Caco-2 (cell line): ENCODE measurements at regions not wholly inside any gene's neighbourhood (a gene's known extent, or its start where the extent isn't known, plus 50 kb on each side); places are given as distances from the start of the nearest gene placed in this dataset.

Experiments
- BruUV-seq: library from RNA; stranded (reverse); fragments of 400-500 nt; replicated peaks from 2 replicates; lab custom pipeline; 2021; lab: Mats Ljungman, UMichigan
- CTCF ChIA-PET: fragments of 300-600 bp; sonication (Branson Sonifier 250); formaldehyde crosslinking; loops from one replicate; lab custom pipeline; 2022; ENCODE audit warnings: antibody characterized with exemption; lab: Charles Lee
- POLR2A ChIA-PET: fragments of 300-600 bp; sonication (Branson Sonifier 250); formaldehyde crosslinking; loops from one replicate; lab custom pipeline; 2022; ENCODE audit warnings: antibody characterized with exemption; lab: Charles Lee
- DNase-seq, 2 experiments: peaks; one replicate each; pipeline versions ENCODE4 v3.0.0 to v3.0.0-alpha.2; 2020 to 2022
- H3K27me3 ChIP-seq: replicated peaks from 2 replicates; pipeline ENCODE4 v1.6.0; 2011; ENCODE audit warnings: low read length; ENCODE audit not compliant: control insufficient read depth, insufficient read depth
- H3K36me3 ChIP-seq: 2 replicates; pipeline ENCODE4 v1.5.1; 2011; ENCODE audit warnings: low read length; ENCODE audit not compliant: control insufficient read depth, insufficient read depth
- H3K4me1 ChIP-seq: fragments of 250-450 bp; sonication (Bioruptor Pico); 2 replicates; pipeline ENCODE4 v1.5.1; 2020; ENCODE audit warnings: mild to moderate bottlenecking
- H3K4me3 ChIP-seq: 2 replicates; pipeline ENCODE4 v1.5.1; 2011; ENCODE audit warnings: low read depth, mild to moderate bottlenecking, control low read depth, low read length
- H3K9me3 ChIP-seq: fragments of 250-450 bp; sonication (Bioruptor Pico); 2 replicates; pipeline ENCODE4 v1.5.1; 2020; ENCODE audit warnings: mild to moderate bottlenecking, moderate library complexity
- H3K27ac Mint-ChIP-seq: one replicate; pipeline ENCODE4 v1.8.0; 2022; ENCODE audit warnings: mixed read lengths; ENCODE audit not compliant: unreplicated experiment
- H3K27me3 Mint-ChIP-seq: one replicate; pipeline ENCODE4 v1.8.0; 2022; ENCODE audit warnings: mixed read lengths; ENCODE audit not compliant: insufficient read depth, unreplicated experiment
- H3K36me3 Mint-ChIP-seq: one replicate; pipeline ENCODE4 v1.8.0; 2022; ENCODE audit warnings: mild to moderate bottlenecking, mixed read lengths; ENCODE audit not compliant: insufficient read depth, unreplicated experiment
- H3K4me1 Mint-ChIP-seq: one replicate; pipeline ENCODE4 v1.8.0; 2022; ENCODE audit warnings: low read depth, mixed read lengths; ENCODE audit not compliant: unreplicated experiment
- H3K4me3 Mint-ChIP-seq: one replicate; pipeline ENCODE4 v1.8.0; 2022; ENCODE audit warnings: mild to moderate bottlenecking, moderate library complexity, mixed read lengths; ENCODE audit not compliant: unreplicated experiment
- H3K9me3 Mint-ChIP-seq: one replicate; pipeline ENCODE4 v1.8.0; 2022; ENCODE audit warnings: mixed read lengths; ENCODE audit not compliant: unreplicated experiment
- CTCF ChIP-seq, 2 experiments: fragments of 200-600 bp in 1 of 2; IDR thresholded peaks; 1 replicate in 1 of 2; 2 replicates in 1 of 2; pipeline versions ENCODE4 v1.5.1 to v1.8.0; 2011 to 2022; ENCODE audit warnings: antibody characterized with exemption in 1 of 2, control low read depth in 1 of 2, inconsistent platforms in 1 of 2, low read depth in 1 of 2, low read length in 1 of 2, mild to moderate bottlenecking in 1 of 2, moderate library complexity in 1 of 2; ENCODE audit not compliant: insufficient read depth in 1 of 2, severe bottlenecking in 1 of 2, unreplicated experiment in 1 of 2
- intact Hi-C: fragments of 100-400 bp; cut with micrococcal nuclease; formaldehyde crosslinking; loops from one replicate; pipeline ENCODE4 v1.10.0; 2022; ENCODE audit not compliant: unreplicated experiment

GRCh38 chr14:30290001-30290400, 269.0 kb upstream of the G2E3 start:
- Mint-ChIP-seq H3K9me3 (no peaks in the 10 kb centered on the region), H3K4me3 (no peak overlapping the region), H3K36me3 (no peaks in the 10 kb centered on the region), H3K4me1 (no peaks in the 10 kb centered on the region), H3K27me3 (no peaks in the 10 kb centered on the region), H3K27ac (no peak overlapping the region)
- Histone ChIP-seq H3K4me3 (no peak overlapping the region), H3K27me3 (no peaks in the 10 kb centered on the region), H3K9me3 (no peaks in the 10 kb centered on the region), H3K36me3 (no peaks in the 10 kb centered on the region), H3K4me1 (no peaks in the 10 kb centered on the region)
- intact Hi-C loops, result loop anchor here (5.0 kb wide), 1 partner anchor 142 kb away; no protein-coding TSS in a partner anchor
- CTCF ChIA-PET, result no interaction called here
- BruUV-seq, result no TSS peak
- POLR2A ChIA-PET, result no interaction called here
- no peak for DNase-seq
- TF ChIP-seq CTCF (IDR thresholded peaks at IDR 0.05; ENCODE audit: insufficient read depth in 1 of 2, low read depth in 1 of 2, low read length in 1 of 2, severe bottlenecking in 1 of 2, unreplicated experiment in 1 of 2), result no peak

- Histone ChIP-seq H3K4me1 (no peaks in the 10 kb centered on the region), H3K27me3 (no peaks in the 10 kb centered on the region), H3K9me3 (no peaks in the 10 kb centered on the region), H3K36me3 (no peaks in the 10 kb centered on the region), H3K4me3 (no peak overlapping the region)
- Mint-ChIP-seq H3K4me3 (no peak overlapping the region), H3K4me1 (no peaks in the 10 kb centered on the region), H3K27ac (no peak overlapping the region), H3K9me3 (no peaks in the 10 kb centered on the region), H3K27me3 (no peaks in the 10 kb centered on the region), H3K36me3 (no peaks in the 10 kb centered on the region)
- ChIA-PET POLR2A (no interaction called here), CTCF (no interaction called here)
- no TSS peak for BruUV-seq
- TF ChIP-seq CTCF (IDR thresholded peaks at IDR 0.05; ENCODE audit: insufficient read depth in 1 of 2, low read depth in 1 of 2, low read length in 1 of 2, severe bottlenecking in 1 of 2, unreplicated experiment in 1 of 2), result no peak
- DNase-seq, result no peak
- intact Hi-C loops, result loop anchor here (5.0 kb wide), 1 partner anchor 141 kb away; no protein-coding TSS in a partner anchor
These were observed 267.7 kb upstream of the G2E3 start for GRCh38 chr14:30291216-30291615.

GRCh38 chr14:30292541-30292940, 266.4 kb upstream of the G2E3 start:
- H3K9me3 ChIP-seq, result no peaks in the 10 kb centered on the region
- H3K27me3 ChIP-seq, result no peaks in the 10 kb centered on the region
- CTCF ChIA-PET, result no interaction called here
- TF ChIP-seq CTCF (IDR thresholded peaks at IDR 0.05; ENCODE audit: insufficient read depth in 1 of 2, low read depth in 1 of 2, low read length in 1 of 2, severe bottlenecking in 1 of 2, unreplicated experiment in 1 of 2), result no peak
- H3K4me3 ChIP-seq, result no peak overlapping the region
- Mint-ChIP-seq H3K4me3 (no peak overlapping the region), H3K27ac (no peak overlapping the region), H3K4me1 (no peaks in the 10 kb centered on the region), H3K9me3 (no peaks in the 10 kb centered on the region), H3K36me3 (no peaks in the 10 kb centered on the region), H3K27me3 (peaks cover 3% of the 10 kb centered on the region)
- DNase-seq, result no peak
- POLR2A ChIA-PET, result no interaction called here
- intact Hi-C loops, result loop anchor here (5.0 kb wide), 1 partner anchor 140 kb away; no protein-coding TSS in a partner anchor
- H3K4me1 ChIP-seq, result no peaks in the 10 kb centered on the region
- no TSS peak for BruUV-seq
- H3K36me3 ChIP-seq, result no peaks in the 10 kb centered on the region
